ENCODE measurements at regions not wholly inside any gene's neighbourhood (a gene's known extent, or its start where the extent isn't known, plus 50 kb on each side); places are given as distances from the start of the nearest gene placed in this dataset.

DNA sequence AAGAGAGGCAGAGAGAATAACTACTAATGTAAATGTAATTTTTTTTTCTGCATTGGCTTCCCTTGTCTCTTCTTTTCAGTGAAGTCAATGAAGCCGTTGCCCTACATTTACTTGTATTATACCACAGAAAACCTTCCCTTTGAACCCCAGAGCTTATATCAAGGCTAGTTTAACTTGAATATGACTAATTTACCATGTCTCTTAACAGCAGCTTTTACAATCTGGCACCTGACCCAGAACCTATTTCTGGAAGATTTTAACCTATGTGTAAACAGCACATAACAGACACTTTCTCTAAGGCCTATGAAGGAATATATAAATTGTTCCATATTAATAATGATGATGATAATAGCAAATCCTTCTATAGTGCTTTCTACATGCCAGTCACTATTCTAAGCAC lies 580.5 kb upstream of the NXPH2 start:
- Mint-ChIP-seq H3K27ac (no peak overlapping the region), H3K27me3 (no peaks in the 10 kb centered on the region), H3K4me1 (no peaks in the 10 kb centered on the region), H3K9me3 (ENCODE audit: insufficient read depth) (no peaks in the 10 kb centered on the region), H3K4me3 (no peak overlapping the region)
- DNase-seq: no peak
- Histone ChIP-seq H3K4me1 (ENCODE audit: control insufficient read depth in 2 of 2, insufficient read depth in 2 of 2, low read length in 2 of 2) (no peaks in the 10 kb centered on the region), H2AFZ (ENCODE audit: insufficient read depth, low read depth, low read length, poor library complexity, severe bottlenecking) (no peak overlapping the region), H3K9me3 (ENCODE audit: control extremely low read depth in 1 of 3, control insufficient read depth in 2 of 3, insufficient read depth in 1 of 3, low read length in 2 of 3) (no peaks in the 10 kb centered on the region), H3K4me2 (replicated peaks; ENCODE audit: low read depth, low read length, poor library complexity, severe bottlenecking) (no peak overlapping the region), H3K27ac (ENCODE audit: low read length in 2 of 2) (no peak overlapping the region), H3K27me3 (replicated peaks in 1 of 4; ENCODE audit: control extremely low read depth in 1 of 4, control insufficient read depth in 3 of 4, insufficient read depth in 4 of 4, low read length in 3 of 4) (no peaks in the 10 kb centered on the region), H3K36me3 (replicated peaks in 1 of 2; ENCODE audit: control extremely low read depth in 1 of 2, control insufficient read depth in 1 of 2, extremely low read depth in 1 of 2, insufficient read depth in 2 of 2, low read length in 1 of 2) (no peaks in the 10 kb centered on the region), H3K9ac (ENCODE audit: low read length) (no peak overlapping the region), H4K20me1 (ENCODE audit: control insufficient read depth, insufficient read depth, low read length, poor library complexity, severe bottlenecking) (no peaks in the 10 kb centered on the region), H3K79me2 (ENCODE audit: control insufficient read depth, insufficient read depth, low read length) (no peaks in the 10 kb centered on the region), H3K4me3 (ENCODE audit: control extremely low read depth in 1 of 5, extremely low read depth in 1 of 5, insufficient read depth in 1 of 5, low read depth in 2 of 5, low read length in 4 of 5) (no peak overlapping the region)
- no peak for ATAC-seq (ENCODE audit: low read depth)
- ChIA-PET CTCF (no interaction called here), POLR2A (no interaction called here)
- intact Hi-C loops (cut with micrococcal nuclease): no loop called here
- TF ChIP-seq EZH2 (IDR thresholded peaks at IDR 0.05; ENCODE audit: borderline replicate concordance, insufficient read depth, low read depth, low read length, poor library complexity, severe bottlenecking) (no peak), CTCF (IDR thresholded peaks at IDR 0.05) (no peak)
- WGBS (ENCODE audit: insufficient coverage): no CpG with 5 or more reads among the region's 1 CpG

GRCh38 chr2:139359818-139360217 lies 579.6 kb upstream of the NXPH2 start:
- Histone ChIP-seq H4K20me1 (ENCODE audit: control insufficient read depth, insufficient read depth, low read length, poor library complexity, severe bottlenecking) (no peaks in the 10 kb centered on the region), H3K79me2 (ENCODE audit: control insufficient read depth, insufficient read depth, low read length) (no peaks in the 10 kb centered on the region), H3K9ac (ENCODE audit: low read length) (no peak overlapping the region), H3K4me2 (replicated peaks; ENCODE audit: low read depth, low read length, poor library complexity, severe bottlenecking) (no peak overlapping the region), H3K36me3 (replicated peaks in 1 of 2; ENCODE audit: control extremely low read depth in 1 of 2, control insufficient read depth in 1 of 2, extremely low read depth in 1 of 2, insufficient read depth in 2 of 2, low read length in 1 of 2) (no peaks in the 10 kb centered on the region), H3K27me3 (replicated peaks in 1 of 4; ENCODE audit: control extremely low read depth in 1 of 4, control insufficient read depth in 3 of 4, insufficient read depth in 4 of 4, low read length in 3 of 4) (no peaks in the 10 kb centered on the region), H3K9me3 (ENCODE audit: control extremely low read depth in 1 of 3, control insufficient read depth in 2 of 3, insufficient read depth in 1 of 3, low read length in 2 of 3) (no peaks in the 10 kb centered on the region), H3K4me3 (ENCODE audit: control extremely low read depth in 1 of 5, extremely low read depth in 1 of 5, insufficient read depth in 1 of 5, low read depth in 2 of 5, low read length in 4 of 5) (no peak overlapping the region), H3K27ac (ENCODE audit: low read length in 2 of 2) (no peak overlapping the region), H3K4me1 (ENCODE audit: control insufficient read depth in 2 of 2, insufficient read depth in 2 of 2, low read length in 2 of 2) (no peaks in the 10 kb centered on the region), H2AFZ (ENCODE audit: insufficient read depth, low read depth, low read length, poor library complexity, severe bottlenecking) (no peak overlapping the region)
- ChIA-PET CTCF (no interaction called here), POLR2A (no interaction called here)
- no peaks in the 10 kb centered on the region for H3K27me3 Mint-ChIP-seq
- H3K4me3 Mint-ChIP-seq: no peak overlapping the region
- WGBS (ENCODE audit: insufficient coverage): no CpG with 5 or more reads among the region's 1 CpG
- TF ChIP-seq CTCF (IDR thresholded peaks at IDR 0.05): no peak
- no peak for TF ChIP-seq EZH2 (IDR thresholded peaks at IDR 0.05; ENCODE audit: borderline replicate concordance, insufficient read depth, low read depth, low read length, poor library complexity, severe bottlenecking)
- DNase-seq (no peak), ATAC-seq (ENCODE audit: low read depth) (no peak)
- H3K27ac Mint-ChIP-seq: no peak overlapping the region
- intact Hi-C loops (cut with micrococcal nuclease): no loop called here
- no peaks in the 10 kb centered on the region for H3K4me1 Mint-ChIP-seq
- no peaks in the 10 kb centered on the region for H3K9me3 Mint-ChIP-seq (ENCODE audit: insufficient read depth)

Measured in B cell (primary cell).